ENCODE measurements at regions not wholly inside any gene's neighbourhood (a gene's known extent, or its start where the extent isn't known, plus 50 kb on each side); places are given as distances from the start of the nearest gene placed in this dataset.
"Not testable (repeated sequence)": the region's sequence is repeated elsewhere in the genome, so short reads cannot be mapped to it uniquely, and the experiment has no call there.

- H3K27me3 ChIP-seq (ENCODE audit: control insufficient read depth, insufficient read depth, low read length): no peaks in the 10 kb centered on the region
These were observed 134.2 kb upstream of the FRG1 start for GRCh38 chr4:189806506-189806905.

DNA sequence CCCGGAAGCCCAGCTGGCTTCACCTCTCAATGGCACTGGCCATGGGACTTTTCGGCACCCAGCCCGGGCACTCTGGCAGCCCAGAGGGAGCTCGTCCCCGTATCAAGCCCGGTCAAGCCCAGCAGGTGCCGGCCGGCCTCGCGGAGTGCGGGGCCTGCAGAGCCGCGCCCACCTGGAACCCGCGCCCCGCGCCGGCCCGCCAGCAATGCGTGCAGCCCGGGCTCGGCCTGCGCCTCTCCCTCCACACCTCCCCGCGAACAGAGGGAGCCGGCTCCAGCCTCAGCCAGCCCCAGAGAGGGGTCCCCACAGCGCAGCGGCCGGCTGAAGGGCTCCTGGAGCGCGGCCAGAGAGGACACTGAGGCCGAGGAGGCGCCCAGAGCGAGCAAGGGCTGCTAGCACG lies 133.6 kb upstream of the FRG1 start:
- Histone ChIP-seq H3K4me3 (ENCODE audit: low read depth, low read length) (no peak overlapping the region), H3K9me3 (ENCODE audit: control insufficient read depth, insufficient read depth, low read depth, low read length) (no peaks in the 10 kb centered on the region), H3K9ac (ENCODE audit: low read length) (no peak overlapping the region), H3K36me3 (ENCODE audit: control insufficient read depth, insufficient read depth, low read length) (no peaks in the 10 kb centered on the region), H3K27ac (ENCODE audit: low read depth, low read length) (no peak overlapping the region), H3K27me3 (ENCODE audit: control insufficient read depth, insufficient read depth, low read length) (no peaks in the 10 kb centered on the region), H3K4me1 (ENCODE audit: control insufficient read depth, insufficient read depth, low read length) (no peaks in the 10 kb centered on the region)

More at GRCh38 chr4:189806506-189806905, 134.2 kb upstream of the FRG1 start:
- no peaks in the 10 kb centered on the region for H3K4me1 ChIP-seq (ENCODE audit: control insufficient read depth, insufficient read depth, low read length)
- H3K9ac ChIP-seq (ENCODE audit: low read length): no peak overlapping the region
- no peak overlapping the region for H3K27ac ChIP-seq (ENCODE audit: low read depth, low read length)
- H3K4me3 ChIP-seq (ENCODE audit: low read depth, low read length): no peak overlapping the region
- H3K36me3 ChIP-seq (ENCODE audit: control insufficient read depth, insufficient read depth, low read length): no peaks in the 10 kb centered on the region
- no peaks in the 10 kb centered on the region for H3K9me3 ChIP-seq (ENCODE audit: control insufficient read depth, insufficient read depth, low read depth, low read length)

- Histone ChIP-seq H3K36me3 (ENCODE audit: control insufficient read depth, insufficient read depth, low read length) (no peaks in the 10 kb centered on the region), H3K9ac (ENCODE audit: low read length) (no peak overlapping the region), H3K4me3 (ENCODE audit: low read depth, low read length) (no peak overlapping the region), H3K27ac (ENCODE audit: low read depth, low read length) (no peak overlapping the region), H3K4me1 (ENCODE audit: control insufficient read depth, insufficient read depth, low read length) (no peaks in the 10 kb centered on the region), H3K9me3 (ENCODE audit: control insufficient read depth, insufficient read depth, low read depth, low read length) (no peaks in the 10 kb centered on the region), H3K27me3 (ENCODE audit: control insufficient read depth, insufficient read depth, low read length) (no peaks in the 10 kb centered on the region)
These were observed 131.4 kb upstream of the FRG1 start for GRCh38 chr4:189809241-189809735.

- no peak overlapping the region for H3K27ac ChIP-seq (ENCODE audit: low read depth, low read length)
- H3K36me3 ChIP-seq (ENCODE audit: control insufficient read depth, insufficient read depth, low read length): no peaks in the 10 kb centered on the region
- H3K27me3 ChIP-seq (ENCODE audit: control insufficient read depth, insufficient read depth, low read length): no peaks in the 10 kb centered on the region
- no peak overlapping the region for H3K4me3 ChIP-seq (ENCODE audit: low read depth, low read length)
- no peaks in the 10 kb centered on the region for H3K9me3 ChIP-seq (ENCODE audit: control insufficient read depth, insufficient read depth, low read depth, low read length)
- no peaks in the 10 kb centered on the region for H3K4me1 ChIP-seq (ENCODE audit: control insufficient read depth, insufficient read depth, low read length)
- H3K9ac ChIP-seq (ENCODE audit: low read length): no peak overlapping the region
These were observed 130.8 kb upstream of the FRG1 start for GRCh38 chr4:189809839-189810238.

GRCh38 chr4:189810318-189811181 lies 130.1 kb upstream of the FRG1 start:
- not testable (repeated sequence) for H3K9ac ChIP-seq (ENCODE audit: low read length); H3K9me3 ChIP-seq (ENCODE audit: control insufficient read depth, insufficient read depth, low read depth, low read length); H3K27me3 ChIP-seq (ENCODE audit: control insufficient read depth, insufficient read depth, low read length); H3K4me3 ChIP-seq (ENCODE audit: low read depth, low read length); H3K4me1 ChIP-seq (ENCODE audit: control insufficient read depth, insufficient read depth, low read length); H3K36me3 ChIP-seq (ENCODE audit: control insufficient read depth, insufficient read depth, low read length); H3K27ac ChIP-seq (ENCODE audit: low read depth, low read length)

GRCh38 chr4:189815404-189816192 lies 125.1 kb upstream of the FRG1 start:
- no peaks in the 10 kb centered on the region for H3K27me3 ChIP-seq (ENCODE audit: control insufficient read depth, insufficient read depth, low read length)

DNA sequence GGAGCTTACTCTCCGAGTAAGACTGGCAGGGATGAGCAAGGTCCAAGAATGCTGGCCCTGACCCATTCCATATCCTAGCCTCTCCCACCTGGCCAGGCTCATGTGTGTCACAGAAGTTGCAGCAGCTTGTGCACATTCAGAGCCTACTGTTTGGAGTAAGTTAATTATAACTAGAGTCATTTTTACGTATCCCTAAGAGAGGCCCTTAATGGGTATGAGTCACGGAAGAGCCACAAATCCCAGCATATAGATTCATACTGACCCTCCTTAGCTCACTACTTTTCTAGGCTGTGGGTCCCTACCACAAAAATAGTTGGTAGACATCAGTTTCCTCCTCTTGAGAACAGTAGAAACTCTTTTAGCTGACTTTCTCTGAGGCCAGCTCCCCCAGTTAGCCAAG lies 118.3 kb upstream of the FRG1 start:
- no peak overlapping the region for H3K27ac ChIP-seq (ENCODE audit: low read depth, low read length)
- H3K4me3 ChIP-seq (ENCODE audit: low read depth, low read length): no peak overlapping the region
- H3K36me3 ChIP-seq (ENCODE audit: control insufficient read depth, insufficient read depth, low read length): no peaks in the 10 kb centered on the region
- no peaks in the 10 kb centered on the region for H3K9me3 ChIP-seq (ENCODE audit: control insufficient read depth, insufficient read depth, low read depth, low read length)
- no peak overlapping the region for H3K9ac ChIP-seq (ENCODE audit: low read length)
- H3K4me1 ChIP-seq (ENCODE audit: control insufficient read depth, insufficient read depth, low read length): no peaks in the 10 kb centered on the region
- no peaks in the 10 kb centered on the region for H3K27me3 ChIP-seq (ENCODE audit: control insufficient read depth, insufficient read depth, low read length)

More at GRCh38 chr4:189815404-189816192, 125.1 kb upstream of the FRG1 start:
- no peaks in the 10 kb centered on the region for H3K36me3 ChIP-seq (ENCODE audit: control insufficient read depth, insufficient read depth, low read length)
- H3K9ac ChIP-seq (ENCODE audit: low read length): no peak overlapping the region
- H3K9me3 ChIP-seq (ENCODE audit: control insufficient read depth, insufficient read depth, low read depth, low read length): no peaks in the 10 kb centered on the region
- no peak overlapping the region for H3K4me3 ChIP-seq (ENCODE audit: low read depth, low read length)
- H3K27ac ChIP-seq (ENCODE audit: low read depth, low read length): no peak overlapping the region
- H3K4me1 ChIP-seq (ENCODE audit: control insufficient read depth, insufficient read depth, low read length): no peaks in the 10 kb centered on the region

- peaks cover under 1% of the 10 kb centered on the region; the same call in 1 of the 2 replicates for H3K4me1 ChIP-seq (ENCODE audit: control insufficient read depth, insufficient read depth, low read length)
- H3K9me3 ChIP-seq (ENCODE audit: control insufficient read depth, insufficient read depth, low read depth, low read length): no peaks in the 10 kb centered on the region
- no peak overlapping the region for H3K9ac ChIP-seq (ENCODE audit: low read length)
- no peaks in the 10 kb centered on the region for H3K36me3 ChIP-seq (ENCODE audit: control insufficient read depth, insufficient read depth, low read length)
- no peaks in the 10 kb centered on the region for H3K27me3 ChIP-seq (ENCODE audit: control insufficient read depth, insufficient read depth, low read length)
- no peak overlapping the region for H3K4me3 ChIP-seq (ENCODE audit: low read depth, low read length)
- H3K27ac ChIP-seq (ENCODE audit: low read depth, low read length): no peak overlapping the region
These were observed 117.1 kb upstream of the FRG1 start for GRCh38 chr4:189823591-189823990.

DNA sequence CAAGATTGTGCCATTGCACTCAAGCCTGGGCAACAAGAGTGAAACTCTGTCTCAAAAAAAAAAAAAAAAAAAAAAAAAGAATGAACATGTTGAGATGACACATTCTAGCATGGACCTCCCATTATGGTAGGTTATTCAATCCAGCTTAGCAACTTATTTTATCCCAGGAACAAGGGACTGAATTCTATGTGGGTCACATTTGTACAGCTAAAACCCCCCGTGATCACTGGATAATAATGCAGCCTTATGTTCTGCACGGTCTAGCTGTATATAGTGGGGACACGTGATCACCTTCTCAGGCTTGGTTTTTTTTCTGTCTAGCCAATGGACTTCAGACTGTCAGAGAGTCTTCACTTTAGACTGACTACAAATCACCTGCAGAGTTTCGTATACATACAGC lies 115.2 kb upstream of the FRG1 start:
- Histone ChIP-seq H3K27ac (ENCODE audit: low read depth, low read length) (no peak overlapping the region), H3K36me3 (ENCODE audit: control insufficient read depth, insufficient read depth, low read length) (no peaks in the 10 kb centered on the region), H3K9ac (ENCODE audit: low read length) (no peak overlapping the region), H3K9me3 (ENCODE audit: control insufficient read depth, insufficient read depth, low read depth, low read length) (no peaks in the 10 kb centered on the region), H3K4me1 (ENCODE audit: control insufficient read depth, insufficient read depth, low read length) (peaks cover 4% of the 10 kb centered on the region; the same call in 1 of the 2 replicates), H3K27me3 (ENCODE audit: control insufficient read depth, insufficient read depth, low read length) (no peaks in the 10 kb centered on the region), H3K4me3 (ENCODE audit: low read depth, low read length) (no peak overlapping the region)

- H3K4me1 ChIP-seq (ENCODE audit: control insufficient read depth, insufficient read depth, low read length): peaks cover 4% of the 10 kb centered on the region; the same call in 1 of the 2 replicates
- H3K4me3 ChIP-seq (ENCODE audit: low read depth, low read length): no peak overlapping the region
- no peaks in the 10 kb centered on the region for H3K36me3 ChIP-seq (ENCODE audit: control insufficient read depth, insufficient read depth, low read length)
- H3K27me3 ChIP-seq (ENCODE audit: control insufficient read depth, insufficient read depth, low read length): no peaks in the 10 kb centered on the region
- H3K9ac ChIP-seq (ENCODE audit: low read length): no peak overlapping the region
- H3K9me3 ChIP-seq (ENCODE audit: control insufficient read depth, insufficient read depth, low read depth, low read length): no peaks in the 10 kb centered on the region
- H3K27ac ChIP-seq (ENCODE audit: low read depth, low read length): no peak overlapping the region
These were observed 114.0 kb upstream of the FRG1 start for GRCh38 chr4:189826657-189827056.
